ENCODE measurements at regions not wholly inside any gene's neighbourhood (a gene's known extent, or its start where the extent isn't known, plus 50 kb on each side); places are given as distances from the start of the nearest gene placed in this dataset.

DNA sequence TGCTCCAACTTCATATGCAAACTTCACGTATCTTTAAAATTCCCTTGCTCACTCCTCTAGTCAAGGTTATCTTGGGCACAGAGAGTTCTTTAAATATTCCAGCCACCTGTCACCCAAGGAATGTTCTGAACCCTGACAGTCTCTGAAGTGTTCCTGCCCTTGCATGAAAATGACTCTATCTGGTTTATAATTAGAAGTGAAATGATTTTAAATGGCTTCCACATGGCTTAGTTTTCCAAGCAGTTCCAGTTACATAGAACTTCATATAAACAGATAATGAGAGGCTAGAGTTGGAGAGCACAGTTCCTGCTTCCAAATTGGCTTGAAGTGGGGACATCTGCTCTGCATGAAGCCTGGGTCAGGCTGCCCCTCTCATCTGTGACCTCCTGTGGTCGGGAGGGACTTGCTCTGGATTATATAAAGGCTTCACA, 81.9 kb downstream of the SLC4A3 start:
- no peak overlapping the region for H3K4me3 ChIP-seq
- H4K20me1 ChIP-seq (ENCODE audit: insufficient read depth, poor library complexity, severe bottlenecking), result no peaks in the 10 kb centered on the region
- H3K9me3 ChIP-seq (ENCODE audit: low read depth), result no peaks in the 10 kb centered on the region
- peaks cover 5% of the 10 kb centered on the region for H3K4me1 ChIP-seq (ENCODE audit: insufficient read depth)
- no peak for TF ChIP-seq CTCF (IDR thresholded peaks at IDR 0.05; ENCODE audit: poor library complexity)
- no peaks in the 10 kb centered on the region for H3K27me3 ChIP-seq
- no peak for DNase-seq (ENCODE audit: low spot score)
- no peak overlapping the region for H2AFZ ChIP-seq
- H3K79me2 ChIP-seq, result no peaks in the 10 kb centered on the region
- no peaks in the 10 kb centered on the region for H3K9me2 ChIP-seq (replicated peaks; ENCODE audit: insufficient read depth)
- no peaks in the 10 kb centered on the region for H3K36me3 ChIP-seq (replicated peaks; ENCODE audit: insufficient read depth, low read depth)
- no peak overlapping the region for H3K4me2 ChIP-seq
- WGBS (ENCODE audit: low lambda C conversion rate, missing lambda C conversion rate), result 60% methylated on average over 2 of the region's 2 CpGs
- no peak overlapping the region for H3K27ac ChIP-seq

DNA sequence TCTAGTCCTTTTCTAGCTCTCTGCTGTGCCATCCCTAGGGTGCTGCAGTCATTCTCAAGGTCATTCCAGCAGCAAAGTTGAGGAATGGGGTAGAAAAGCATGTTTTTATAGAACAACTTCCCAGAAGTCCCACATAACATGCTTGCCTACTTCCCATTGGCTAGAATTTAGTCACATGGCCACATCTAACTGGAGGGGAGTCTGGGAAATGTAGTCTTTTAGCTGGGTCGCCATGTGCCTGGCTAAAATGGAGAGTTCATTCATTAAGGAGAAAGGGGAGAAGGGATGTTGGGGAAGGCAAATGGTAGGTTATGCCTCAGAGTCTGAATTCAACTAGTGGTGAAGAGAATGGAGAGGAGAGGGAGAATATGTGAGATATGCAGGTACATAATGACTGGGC, 85.7 kb downstream of the SLC4A3 start:
- 63% methylated on average over 1 of the region's 1 CpG for WGBS (ENCODE audit: low lambda C conversion rate, missing lambda C conversion rate)
- H3K4me3 ChIP-seq, result no peak overlapping the region
- no peaks in the 10 kb centered on the region for H3K79me2 ChIP-seq
- no peak overlapping the region for H3K27ac ChIP-seq
- DNase-seq (ENCODE audit: low spot score), result no peak
- H2AFZ ChIP-seq, result no peak overlapping the region
- H3K4me2 ChIP-seq, result no peak overlapping the region
- no peaks in the 10 kb centered on the region for H3K27me3 ChIP-seq
- no peaks in the 10 kb centered on the region for H3K36me3 ChIP-seq (replicated peaks; ENCODE audit: insufficient read depth, low read depth)
- peaks cover 1% of the 10 kb centered on the region for H3K4me1 ChIP-seq (ENCODE audit: insufficient read depth)
- TF ChIP-seq CTCF (IDR thresholded peaks at IDR 0.05; ENCODE audit: poor library complexity), result no peak
- TF ChIP-seq EZH2phosphoT487 (IDR thresholded peaks at IDR 0.05; ENCODE audit: low read depth, severe bottlenecking, unreplicated experiment), result no peak
- no peak for TF ChIP-seq EZH2 (IDR thresholded peaks at IDR 0.05; ENCODE audit: borderline replicate concordance)
- H3K9me2 ChIP-seq (replicated peaks; ENCODE audit: insufficient read depth), result no peaks in the 10 kb centered on the region
- H3K9me3 ChIP-seq (ENCODE audit: low read depth), result no peaks in the 10 kb centered on the region
- no peaks in the 10 kb centered on the region for H4K20me1 ChIP-seq (ENCODE audit: insufficient read depth, poor library complexity, severe bottlenecking)

DNA sequence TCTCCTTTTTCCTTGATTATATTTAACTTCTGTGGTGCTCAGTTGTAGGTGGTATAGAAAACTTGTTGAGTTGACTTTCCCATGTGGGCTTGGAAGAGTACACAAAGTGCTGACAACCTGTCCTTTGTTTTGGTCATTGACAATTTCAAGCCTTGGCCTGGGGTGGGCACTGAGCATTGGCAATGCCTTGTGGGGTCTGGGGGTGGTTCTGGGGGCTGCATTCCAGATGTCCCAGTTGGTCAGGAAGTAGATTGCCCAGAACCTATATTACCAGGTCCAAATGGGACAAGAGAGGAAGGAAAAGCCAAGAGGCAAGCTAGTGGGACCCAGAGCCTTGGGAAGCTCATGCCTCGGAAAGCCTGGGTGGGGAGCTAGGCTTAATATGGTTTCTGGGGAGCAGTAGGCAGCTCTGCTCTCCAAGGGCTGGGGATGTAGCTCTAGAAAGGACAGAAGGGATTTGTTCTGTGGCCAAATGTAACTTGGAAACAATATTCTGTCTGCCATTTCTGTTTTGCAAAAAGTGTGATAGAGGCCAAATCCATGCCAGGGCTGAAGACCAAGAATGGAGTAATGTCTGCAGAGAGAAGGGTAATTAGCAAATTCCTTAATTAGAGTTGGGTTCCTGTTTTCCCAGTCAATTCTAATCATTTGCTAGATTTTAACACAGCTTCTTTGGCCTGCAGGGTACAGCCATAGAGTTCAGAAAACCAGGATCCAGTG, 87.4 kb downstream of the SLC4A3 start:
- Histone ChIP-seq H3K79me2 (no peaks in the 10 kb centered on the region), H3K36me3 (replicated peaks; ENCODE audit: insufficient read depth, low read depth) (no peaks in the 10 kb centered on the region), H3K27ac (no peak overlapping the region), H3K9me3 (ENCODE audit: low read depth) (no peaks in the 10 kb centered on the region), H3K4me1 (ENCODE audit: insufficient read depth) (no peaks in the 10 kb centered on the region), H3K27me3 (no peaks in the 10 kb centered on the region), H4K20me1 (ENCODE audit: insufficient read depth, poor library complexity, severe bottlenecking) (no peaks in the 10 kb centered on the region), H3K9me2 (replicated peaks; ENCODE audit: insufficient read depth) (no peaks in the 10 kb centered on the region), H2AFZ (no peak overlapping the region), H3K4me3 (no peak overlapping the region), H3K4me2 (no peak overlapping the region)
- TF ChIP-seq CTCF (IDR thresholded peaks at IDR 0.05; ENCODE audit: poor library complexity) (no peak), EZH2phosphoT487 (IDR thresholded peaks at IDR 0.05; ENCODE audit: low read depth, severe bottlenecking, unreplicated experiment) (no peak), EZH2 (IDR thresholded peaks at IDR 0.05; ENCODE audit: borderline replicate concordance) (no peak)
- 100% methylated on average over 1 of the region's 1 CpG for WGBS (ENCODE audit: low lambda C conversion rate, missing lambda C conversion rate)
- no peak for DNase-seq (ENCODE audit: low spot score)

Data from hepatocyte (in vitro differentiated cells).